ENCODE measurements at regions not wholly inside any gene's neighbourhood (a gene's known extent, or its start where the extent isn't known, plus 50 kb on each side); places are given as distances from the start of the nearest gene placed in this dataset.

GRCh38 chr3:150084128-150084527 is 113.4 kb upstream of the PFN2 start:
- H3K4me1 ChIP-seq, result peaks cover 5 to 9% of the 10 kb centered on the region in 2 donors
- H3K27me3 ChIP-seq, result no peaks in the 10 kb centered on the region
- H3K9me3 ChIP-seq, result no peaks in the 10 kb centered on the region
- no peak for DNase-seq (ENCODE audit: low spot score in 2 of 2)
- intact Hi-C loops (cut with DNase I), result no loop called here
- no peak overlapping the region for H3K27ac ChIP-seq
- H3K36me3 ChIP-seq, result no peaks in the 10 kb centered on the region
- H3K4me3 ChIP-seq, result no peak overlapping the region
- no peak for TF ChIP-seq CTCF (IDR thresholded peaks at IDR 0.05)

GRCh38 chr3:150083655-150084042 is 113.0 kb upstream of the PFN2 start:
- H3K9me3 ChIP-seq, result no peaks in the 10 kb centered on the region
- no peak for TF ChIP-seq CTCF (IDR thresholded peaks at IDR 0.05)
- peaks cover 5 to 9% of the 10 kb centered on the region in 2 donors for H3K4me1 ChIP-seq
- intact Hi-C loops (cut with DNase I), result no loop called here
- H3K36me3 ChIP-seq, result no peaks in the 10 kb centered on the region
- no peaks in the 10 kb centered on the region for H3K27me3 ChIP-seq
- H3K27ac ChIP-seq, result peak overlapping the region; percentile 38 to 39
- peak overlapping the region; percentile 44 to 50 for H3K4me3 ChIP-seq
- DNase-seq (ENCODE audit: low spot score in 2 of 2), result no peak

- H3K4me3 ChIP-seq, result peak overlapping the region; percentile 44 to 50
These were observed 112.4 kb upstream of the PFN2 start for GRCh38 chr3:150082898-150083654.

GRCh38 chr3:150081084-150081483 is 110.4 kb upstream of the PFN2 start:
- Histone ChIP-seq H3K9me3 (peaks cover 0 to 6% of the 10 kb centered on the region in 2 donors), H3K27me3 (no peaks in the 10 kb centered on the region), H3K4me3 (no peak overlapping the region), H3K27ac (peak overlapping the region in 1 of 2 donors; percentile 41), H3K4me1 (peaks cover 5 to 9% of the 10 kb centered on the region in 2 donors), H3K36me3 (no peaks in the 10 kb centered on the region)
- no peak for DNase-seq (ENCODE audit: low spot score in 2 of 2)
- TF ChIP-seq CTCF (IDR thresholded peaks at IDR 0.05), result no peak
- intact Hi-C loops (cut with DNase I), result no loop called here

More at GRCh38 chr3:150082898-150083654, 112.4 kb upstream of the PFN2 start:
- intact Hi-C loops (cut with DNase I), result no loop called here
- Histone ChIP-seq H3K9me3 (no peaks in the 10 kb centered on the region), H3K27ac (peak overlapping the region; percentile 38 to 39), H3K4me1 (peaks cover 5 to 9% of the 10 kb centered on the region in 2 donors), H3K27me3 (no peaks in the 10 kb centered on the region), H3K36me3 (no peaks in the 10 kb centered on the region)
- no peak for DNase-seq (ENCODE audit: low spot score in 2 of 2)
- TF ChIP-seq CTCF (IDR thresholded peaks at IDR 0.05), result no peak

- H3K27me3 ChIP-seq, result no peaks in the 10 kb centered on the region
- H3K4me3 ChIP-seq, result peak overlapping the region in 1 of 2 donors; percentile 12
- no peak for TF ChIP-seq CTCF (IDR thresholded peaks at IDR 0.05)
- H3K27ac ChIP-seq, result peak overlapping the region; percentile 64 to 76
- DNase-seq (ENCODE audit: low spot score in 2 of 2), result no peak
- no peaks in the 10 kb centered on the region for H3K36me3 ChIP-seq
- peaks cover 5 to 9% of the 10 kb centered on the region in 2 donors for H3K4me1 ChIP-seq
- H3K9me3 ChIP-seq, result peaks cover 0 to 9% of the 10 kb centered on the region in 2 donors
- intact Hi-C loops (cut with DNase I), result no loop called here
These were observed 109.5 kb upstream of the PFN2 start for GRCh38 chr3:150080058-150080730.

Data from ascending aorta (tissue), 2 donors.